ENCODE measurements at regions not wholly inside any gene's neighbourhood (a gene's known extent, or its start where the extent isn't known, plus 50 kb on each side); places are given as distances from the start of the nearest gene placed in this dataset.

GRCh38 chr4:182967403-182967802 lies 50.2 kb upstream of the DCTD start:
- TF ChIP-seq CTCF (IDR thresholded peaks at IDR 0.05) (no peak), POLR2A (IDR thresholded peaks at IDR 0.05; ENCODE audit: low read depth) (no peak), POLR2AphosphoS5 (IDR thresholded peaks at IDR 0.05) (no peak)
